ENCODE measurements at regions not wholly inside any gene's neighbourhood (a gene's known extent, or its start where the extent isn't known, plus 50 kb on each side); places are given as distances from the start of the nearest gene placed in this dataset.
A peak's percentile ranks its signal among the peaks of the same experiment; 100 is the strongest.

DNA sequence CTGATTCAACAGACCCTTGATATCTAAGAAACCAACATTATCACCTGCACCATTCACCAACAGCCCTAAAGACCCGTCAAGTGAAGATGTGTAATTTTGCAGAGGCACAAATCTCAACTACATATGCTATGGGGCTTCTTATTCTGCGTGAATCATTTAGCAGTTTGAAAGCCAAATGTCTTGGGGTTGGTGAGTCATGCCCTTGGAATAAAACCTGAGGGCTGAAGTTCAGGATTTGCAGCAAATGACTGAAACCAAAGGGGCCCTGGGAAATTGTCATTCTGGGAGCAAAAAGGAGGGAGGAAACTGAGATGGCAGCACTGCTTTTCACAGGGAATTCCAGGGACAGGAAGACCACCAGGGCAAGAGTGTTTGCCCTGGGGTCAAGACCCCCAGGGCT, 79.2 kb upstream of the TNR start:
- peak; percentile 64 for DNase-seq (ENCODE audit: low read depth)
- TF ChIP-seq, protein P1, sequence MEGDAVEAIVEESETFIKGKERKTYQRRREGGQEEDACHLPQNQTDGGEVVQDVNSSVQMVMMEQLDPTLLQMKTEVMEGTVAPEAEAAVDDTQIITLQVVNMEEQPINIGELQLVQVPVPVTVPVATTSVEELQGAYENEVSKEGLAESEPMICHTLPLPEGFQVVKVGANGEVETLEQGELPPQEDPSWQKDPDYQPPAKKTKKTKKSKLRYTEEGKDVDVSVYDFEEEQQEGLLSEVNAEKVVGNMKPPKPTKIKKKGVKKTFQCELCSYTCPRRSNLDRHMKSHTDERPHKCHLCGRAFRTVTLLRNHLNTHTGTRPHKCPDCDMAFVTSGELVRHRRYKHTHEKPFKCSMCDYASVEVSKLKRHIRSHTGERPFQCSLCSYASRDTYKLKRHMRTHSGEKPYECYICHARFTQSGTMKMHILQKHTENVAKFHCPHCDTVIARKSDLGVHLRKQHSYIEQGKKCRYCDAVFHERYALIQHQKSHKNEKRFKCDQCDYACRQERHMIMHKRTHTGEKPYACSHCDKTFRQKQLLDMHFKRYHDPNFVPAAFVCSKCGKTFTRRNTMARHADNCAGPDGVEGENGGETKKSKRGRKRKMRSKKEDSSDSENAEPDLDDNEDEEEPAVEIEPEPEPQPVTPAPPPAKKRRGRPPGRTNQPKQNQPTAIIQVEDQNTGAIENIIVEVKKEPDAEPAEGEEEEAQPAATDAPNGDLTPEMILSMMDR (IDR thresholded peaks at IDR 0.05; ENCODE audit: insufficient read depth, low read depth, low read length, missing control alignments): no peak
- H3K4me3 ChIP-seq (ENCODE audit: low read length): no peak overlapping the region

DNA sequence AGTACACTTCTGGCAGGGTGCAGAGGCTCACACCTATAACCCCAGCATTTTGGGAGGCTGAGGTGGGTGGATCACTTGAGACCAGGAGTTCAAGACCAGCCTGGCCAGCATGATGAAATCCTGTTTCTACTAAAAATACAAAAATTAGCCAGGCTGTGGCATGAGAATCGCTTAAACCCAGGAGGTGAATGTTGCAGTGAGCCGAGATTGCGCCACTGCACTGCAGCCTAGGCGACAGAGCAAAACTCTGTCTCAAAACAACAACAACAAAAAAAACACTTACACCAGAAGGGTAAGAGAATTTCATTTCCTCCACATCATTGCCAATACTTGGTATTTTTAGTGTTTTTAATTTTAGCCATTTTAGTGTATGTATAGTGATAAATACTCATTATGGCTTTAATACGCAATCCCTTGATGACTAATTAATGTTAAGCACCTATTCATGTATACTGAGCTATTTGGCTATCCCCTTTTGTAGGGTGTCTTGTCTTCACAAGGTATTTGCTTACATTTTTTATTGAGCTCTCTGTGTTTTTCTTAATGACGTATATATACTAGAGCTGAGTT, 77.1 kb upstream of the TNR start:
- no peak overlapping the region for H3K4me3 ChIP-seq (ENCODE audit: low read length)
- no peak for DNase-seq (ENCODE audit: low read depth)
- TF ChIP-seq, protein P1 (IDR thresholded peaks at IDR 0.05; ENCODE audit: insufficient read depth, low read depth, low read length, missing control alignments): no peak

DNA sequence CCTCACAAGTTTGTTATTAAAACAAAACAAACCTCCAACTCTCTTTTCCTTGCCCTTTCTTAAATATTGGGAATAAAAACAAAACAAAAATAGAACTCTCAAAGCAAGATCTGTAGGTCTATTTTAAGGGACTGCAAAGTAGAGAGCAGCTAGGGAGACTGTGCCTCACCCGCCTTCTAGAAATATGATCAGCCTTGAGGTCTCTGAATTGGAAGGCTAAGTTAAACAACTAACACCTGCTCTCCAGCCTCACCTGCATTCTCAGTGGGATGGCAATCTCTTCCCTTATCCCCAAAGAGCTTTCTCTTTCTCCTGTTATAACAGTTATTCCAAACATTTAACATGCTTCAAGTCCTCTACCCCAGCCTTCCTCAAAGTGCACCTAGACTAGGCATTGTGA, 75.5 kb upstream of the TNR start:
- TF ChIP-seq, protein P1 (IDR thresholded peaks at IDR 0.05; ENCODE audit: insufficient read depth, low read depth, low read length, missing control alignments): no peak

DNA sequence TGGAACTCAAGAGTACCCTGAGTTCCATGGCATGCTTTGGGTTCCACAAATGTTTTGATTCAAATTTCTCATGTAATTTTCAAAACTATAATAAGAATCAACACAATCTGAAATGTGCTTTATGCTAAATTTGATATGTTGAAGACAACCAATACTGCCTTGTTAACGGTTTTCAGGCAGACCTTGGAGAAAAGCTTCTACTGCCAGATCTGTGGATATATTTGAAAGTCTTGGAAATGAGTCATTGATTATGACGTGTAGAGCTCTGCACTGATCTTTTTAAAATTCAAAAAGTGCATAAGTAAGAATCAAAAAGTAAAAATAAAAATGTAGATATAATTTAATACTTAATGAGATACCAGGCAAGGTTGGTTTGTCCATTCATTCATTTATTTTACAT, 74.0 kb upstream of the TNR start:
- H3K4me3 ChIP-seq (ENCODE audit: low read length): no peak overlapping the region
- no peak for DNase-seq (ENCODE audit: low read depth)
- TF ChIP-seq, protein P1 (IDR thresholded peaks at IDR 0.05; ENCODE audit: insufficient read depth, low read depth, low read length, missing control alignments): no peak

More for the DNA sequence above, 75.5 kb upstream of the TNR start:
- no peak for DNase-seq (ENCODE audit: low read depth)
- no peak overlapping the region for H3K4me3 ChIP-seq (ENCODE audit: low read length)

DNA sequence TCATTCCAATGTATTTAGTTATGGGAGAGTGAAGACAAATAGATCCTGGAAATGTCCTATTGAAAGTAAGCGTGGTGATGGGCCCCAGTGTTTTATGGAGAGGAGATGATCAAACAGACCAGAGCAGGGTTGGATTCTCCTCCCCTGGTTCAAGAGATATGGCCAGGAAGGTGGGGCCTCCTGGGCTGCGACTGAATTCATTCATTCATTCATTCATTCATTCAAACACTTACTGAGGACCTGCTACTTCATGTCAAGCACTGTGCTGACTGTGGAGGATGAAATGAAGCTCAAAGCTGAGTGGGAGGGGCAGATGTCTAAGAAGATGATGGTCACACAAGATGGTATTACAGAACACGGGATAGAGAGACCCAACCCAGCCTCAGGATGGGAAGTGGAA, 71.5 kb upstream of the TNR start:
- no peak for DNase-seq (ENCODE audit: low read depth)
- H3K4me3 ChIP-seq (ENCODE audit: low read length): no peak overlapping the region
- TF ChIP-seq, protein P1 (IDR thresholded peaks at IDR 0.05; ENCODE audit: insufficient read depth, low read depth, low read length, missing control alignments): no peak

DNA sequence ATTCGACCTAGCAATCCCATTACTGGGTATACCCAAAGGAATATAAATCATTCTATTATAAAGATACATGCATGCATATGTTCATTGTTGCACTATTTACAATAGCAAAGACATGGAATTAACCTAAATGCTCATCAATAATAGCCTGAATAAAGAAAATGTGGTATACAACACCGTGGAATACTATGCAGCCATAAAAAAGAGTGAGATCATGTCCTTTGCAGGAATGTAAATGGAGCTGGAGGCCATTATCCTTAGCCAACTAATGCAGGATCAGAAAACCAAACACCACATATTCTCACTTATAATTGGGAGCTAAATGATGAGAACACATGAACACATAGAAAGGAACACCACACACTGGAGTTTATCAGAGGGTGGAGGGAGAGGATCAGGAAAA, 69.5 kb upstream of the TNR start:
- TF ChIP-seq, protein P1 (IDR thresholded peaks at IDR 0.05; ENCODE audit: insufficient read depth, low read depth, low read length, missing control alignments): no peak
- no peak for DNase-seq (ENCODE audit: low read depth)
- no peak overlapping the region for H3K4me3 ChIP-seq (ENCODE audit: low read length)

DNA sequence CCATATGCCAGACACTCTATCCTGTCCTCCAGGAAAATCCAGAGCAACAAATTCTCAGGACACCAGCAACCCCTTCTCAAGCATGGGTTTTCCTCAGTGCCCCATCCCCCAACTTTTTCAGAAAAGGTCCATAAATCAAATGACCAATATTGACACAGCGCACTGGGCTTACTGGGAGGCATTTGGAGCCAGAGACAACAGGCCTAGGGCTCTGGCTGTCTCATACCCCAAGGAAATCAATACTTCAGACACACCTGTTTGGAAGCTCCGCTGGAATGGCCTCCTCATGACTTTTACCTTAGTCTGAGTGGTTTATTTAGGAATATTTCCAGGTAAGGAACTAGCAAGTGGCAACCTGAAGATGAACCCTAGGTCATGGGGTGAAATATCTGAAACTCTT, 66.9 kb upstream of the TNR start:
- TF ChIP-seq, protein P1 (IDR thresholded peaks at IDR 0.05; ENCODE audit: insufficient read depth, low read depth, low read length, missing control alignments): no peak
- no peak overlapping the region for H3K4me3 ChIP-seq (ENCODE audit: low read length)
- no peak for DNase-seq (ENCODE audit: low read depth)
